Effector CD8-positive, alpha-beta T cell (primary cell): ENCODE measurements at regions not wholly inside any gene's neighbourhood (a gene's known extent, or its start where the extent isn't known, plus 50 kb on each side); places are given as distances from the start of the nearest gene placed in this dataset.

Source experiments
- DNase-seq: peaks from one replicate; lab custom pipeline; 2025; lab: John Stamatoyannopoulos, UW

- DNase-seq = no peak
These were observed 530.2 kb upstream of the FZD8 start for GRCh38 chr10:36171953-36172940.

DNA sequence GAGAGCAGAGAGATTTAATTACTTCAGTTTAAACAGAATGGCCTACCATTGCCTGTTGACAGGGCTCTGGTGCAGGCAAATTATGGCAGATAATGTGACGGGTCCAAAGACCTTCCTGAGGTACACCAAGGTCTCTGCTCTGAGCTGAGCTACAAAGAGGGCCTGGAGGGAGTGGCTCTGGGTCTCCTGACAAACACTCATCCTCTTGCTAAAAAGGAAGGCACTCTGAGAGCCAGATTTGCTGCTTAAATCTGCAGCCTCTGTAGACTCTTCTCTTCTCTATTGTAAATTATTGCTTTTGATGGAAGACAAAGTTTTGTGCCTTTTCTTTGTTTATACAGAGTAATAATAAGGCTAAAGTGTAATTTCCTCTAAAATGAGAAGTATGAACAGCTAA is 529.5 kb upstream of the FZD8 start:
- no peak for DNase-seq

GRCh38 chr10:36170943-36171501 is 528.9 kb upstream of the FZD8 start:
- no peak for DNase-seq

DNA sequence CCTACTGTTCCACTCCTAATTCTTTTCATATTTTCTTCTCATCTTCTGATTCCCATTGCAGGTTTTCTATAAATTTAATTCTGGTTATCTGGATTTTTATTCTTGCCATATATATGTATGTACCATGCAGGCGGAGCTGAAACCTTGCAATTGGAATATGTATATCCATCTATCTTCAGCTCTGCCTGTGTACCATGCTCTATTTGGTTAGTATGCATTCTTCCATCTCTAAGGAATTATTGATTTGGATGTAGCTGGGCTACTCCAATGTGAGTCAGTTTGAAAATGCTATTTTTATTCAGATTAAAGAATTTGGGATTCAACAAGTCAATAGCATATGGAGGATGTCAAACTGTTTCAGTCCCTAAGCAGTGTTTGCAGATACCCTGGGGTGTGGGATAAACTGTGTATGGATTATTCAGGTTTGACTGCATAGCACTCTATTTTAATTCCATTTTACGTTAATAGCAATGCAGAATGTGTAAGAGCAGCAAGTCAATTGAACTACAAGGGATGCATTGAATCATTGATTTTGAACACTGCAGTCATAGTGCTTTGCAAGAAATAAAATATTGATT is 528.1 kb upstream of the FZD8 start:
- no peak for DNase-seq

GRCh38 chr10:36168777-36169176 is 526.7 kb upstream of the FZD8 start:
- no peak for DNase-seq

DNA sequence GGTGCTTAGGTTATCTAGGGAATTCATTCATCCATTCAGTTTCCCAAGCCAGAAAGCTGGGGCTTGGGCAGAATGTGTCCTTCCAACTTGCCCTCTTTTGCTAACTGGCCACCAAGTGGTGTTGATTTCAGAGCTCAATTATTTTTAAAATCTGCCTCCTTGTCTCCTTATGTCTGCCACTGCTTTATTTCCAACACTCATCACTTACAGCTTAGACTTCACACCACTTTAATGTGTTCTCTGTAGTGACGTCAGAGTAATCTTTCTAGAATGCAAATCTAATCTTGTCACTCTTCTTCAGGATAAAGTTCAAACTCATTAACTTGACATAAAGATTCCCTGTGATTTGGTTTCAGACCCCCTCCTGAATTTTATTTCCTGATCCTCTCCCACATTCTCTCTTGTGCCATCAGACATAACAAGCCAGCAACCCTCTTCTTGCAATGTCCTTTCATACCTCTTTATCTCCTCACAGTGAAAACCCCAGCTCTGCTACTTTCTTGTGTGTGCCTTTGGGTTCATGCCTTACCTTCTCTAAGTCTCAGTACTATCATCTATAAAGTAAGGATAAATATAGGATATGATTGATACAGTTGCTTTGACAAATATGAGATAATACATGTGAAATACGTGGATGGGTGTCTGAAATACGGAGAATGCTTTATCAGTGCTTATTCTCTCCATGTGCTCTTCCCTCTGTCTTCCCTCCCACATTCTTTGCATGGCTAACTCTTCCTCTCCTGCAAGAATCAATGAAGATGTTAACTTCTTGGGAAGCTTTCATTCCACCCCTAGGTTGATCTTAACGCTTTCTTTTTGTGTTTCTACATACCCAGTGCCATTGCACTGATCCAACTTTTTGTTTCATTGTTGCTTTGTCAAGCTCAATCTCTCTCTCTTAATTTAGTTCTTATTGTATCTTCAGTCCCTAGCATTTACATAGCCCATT is 522.7 kb upstream of the FZD8 start:
- DNase-seq = no peak

GRCh38 chr10:36163827-36164226 is 521.7 kb upstream of the FZD8 start:
- no peak for DNase-seq

- DNase-seq = no peak
These were observed 515.4 kb upstream of the FZD8 start for GRCh38 chr10:36157486-36157885.

GRCh38 chr10:36148207-36148606 is 506.1 kb upstream of the FZD8 start:
- DNase-seq = no peak

DNA sequence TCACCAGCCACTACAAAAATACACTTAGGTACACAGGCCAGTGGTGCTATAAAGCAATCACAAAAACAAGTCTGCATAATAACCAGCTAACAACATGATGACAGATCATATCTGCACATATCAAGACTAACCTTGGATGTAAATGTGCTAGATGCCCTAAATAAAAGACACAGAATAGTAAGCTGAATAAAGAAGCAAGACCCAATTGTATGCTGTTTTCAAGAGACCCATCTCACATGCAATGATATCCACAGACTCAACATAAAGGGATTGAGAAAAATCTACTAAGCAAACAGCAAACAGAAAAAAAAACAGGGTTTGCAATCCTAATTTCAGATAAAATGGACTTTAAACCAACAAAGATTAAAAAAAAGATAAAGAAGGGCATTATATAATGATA is 505.4 kb upstream of the FZD8 start:
- no peak for DNase-seq

GRCh38 chr10:36141856-36142560 is 499.9 kb upstream of the FZD8 start:
- DNase-seq = no peak

GRCh38 chr10:36129051-36129450 is 487.0 kb upstream of the FZD8 start:
- DNase-seq = no peak

DNA sequence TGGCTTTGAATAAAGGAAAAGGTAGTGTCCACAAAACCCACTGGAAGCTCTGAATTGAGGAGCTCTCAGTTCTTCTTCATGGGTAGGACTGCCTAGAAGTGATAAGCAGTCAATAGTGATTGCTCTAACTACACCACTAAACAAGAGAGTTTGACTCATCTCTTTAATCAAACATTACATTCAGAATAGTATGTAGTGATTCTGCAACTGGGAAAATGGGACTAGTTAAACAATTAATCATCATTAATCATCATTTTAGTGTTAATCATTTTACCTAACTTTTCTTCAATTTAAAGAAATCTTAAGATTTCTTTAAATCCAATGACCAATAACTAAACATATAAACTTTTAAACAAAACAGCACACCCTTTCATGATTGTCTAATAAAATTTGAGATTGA is 484.0 kb upstream of the FZD8 start:
- DNase-seq = no peak

GRCh38 chr10:36119455-36119854 is 477.4 kb upstream of the FZD8 start:
- DNase-seq = no peak

- no peak for DNase-seq
These were observed 476.2 kb upstream of the FZD8 start for GRCh38 chr10:36118314-36118713.

- DNase-seq = no peak
These were observed 475.8 kb upstream of the FZD8 start for GRCh38 chr10:36117890-36118289.

- DNase-seq = no peak
These were observed 475.1 kb upstream of the FZD8 start for GRCh38 chr10:36117231-36117630.

DNA sequence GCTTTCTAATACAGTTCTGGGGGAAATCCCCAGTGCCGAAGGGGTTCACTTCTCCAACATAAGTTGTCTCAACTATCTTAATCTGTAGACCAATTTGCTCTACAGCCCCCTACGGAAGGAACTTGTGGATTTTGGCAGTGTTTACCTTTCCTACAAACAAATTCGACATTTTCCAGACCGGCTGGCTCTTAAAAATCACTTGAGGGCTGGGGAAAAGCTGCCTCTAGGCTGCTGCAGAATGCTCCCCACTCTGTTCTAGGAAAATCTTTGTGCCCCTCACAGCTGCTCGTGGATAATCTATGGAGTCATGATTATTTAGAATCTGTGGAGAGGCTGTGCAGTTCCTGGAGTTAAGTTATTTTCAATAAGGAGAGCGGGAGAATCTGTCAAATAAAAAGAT is 474.6 kb upstream of the FZD8 start:
- DNase-seq = no peak

- no peak for DNase-seq
These were observed 473.9 kb upstream of the FZD8 start for GRCh38 chr10:36116040-36116439.

- DNase-seq = no peak
These were observed 473.3 kb upstream of the FZD8 start for GRCh38 chr10:36115364-36115763.

DNA sequence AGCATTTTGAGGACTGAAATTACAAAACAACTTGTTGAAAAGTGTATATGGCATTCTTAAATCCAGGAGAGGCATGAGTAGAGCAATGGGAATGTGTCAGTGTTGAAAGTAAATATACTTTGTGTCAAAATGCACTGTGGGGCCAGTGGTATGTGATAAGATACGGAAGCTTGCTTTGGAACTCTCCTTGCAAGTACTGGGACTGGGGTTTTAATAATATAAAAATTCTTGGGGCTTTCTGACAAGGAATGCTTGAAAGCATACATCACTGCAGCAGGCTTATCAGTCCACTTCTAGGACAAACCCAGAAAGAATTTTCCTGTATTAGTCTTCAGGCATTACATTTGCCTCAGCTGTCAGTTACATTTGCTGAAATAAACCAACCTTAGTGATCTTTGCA is 472.8 kb upstream of the FZD8 start:
- no peak for DNase-seq
